ENCODE measurements at regions not wholly inside any gene's neighbourhood (a gene's known extent, or its start where the extent isn't known, plus 50 kb on each side); places are given as distances from the start of the nearest gene placed in this dataset.

- DNase-seq (no peak), ATAC-seq (no peak)
- intact Hi-C loops (cut with DNase I), result no loop called here
- no peak overlapping the region for H3K27ac ChIP-seq
- no peak overlapping the region for H3K4me3 ChIP-seq
- peaks cover 4% of the 10 kb centered on the region for H3K9me3 ChIP-seq
- no peaks in the 10 kb centered on the region for H3K27me3 ChIP-seq
- TF ChIP-seq, protein P1, sequence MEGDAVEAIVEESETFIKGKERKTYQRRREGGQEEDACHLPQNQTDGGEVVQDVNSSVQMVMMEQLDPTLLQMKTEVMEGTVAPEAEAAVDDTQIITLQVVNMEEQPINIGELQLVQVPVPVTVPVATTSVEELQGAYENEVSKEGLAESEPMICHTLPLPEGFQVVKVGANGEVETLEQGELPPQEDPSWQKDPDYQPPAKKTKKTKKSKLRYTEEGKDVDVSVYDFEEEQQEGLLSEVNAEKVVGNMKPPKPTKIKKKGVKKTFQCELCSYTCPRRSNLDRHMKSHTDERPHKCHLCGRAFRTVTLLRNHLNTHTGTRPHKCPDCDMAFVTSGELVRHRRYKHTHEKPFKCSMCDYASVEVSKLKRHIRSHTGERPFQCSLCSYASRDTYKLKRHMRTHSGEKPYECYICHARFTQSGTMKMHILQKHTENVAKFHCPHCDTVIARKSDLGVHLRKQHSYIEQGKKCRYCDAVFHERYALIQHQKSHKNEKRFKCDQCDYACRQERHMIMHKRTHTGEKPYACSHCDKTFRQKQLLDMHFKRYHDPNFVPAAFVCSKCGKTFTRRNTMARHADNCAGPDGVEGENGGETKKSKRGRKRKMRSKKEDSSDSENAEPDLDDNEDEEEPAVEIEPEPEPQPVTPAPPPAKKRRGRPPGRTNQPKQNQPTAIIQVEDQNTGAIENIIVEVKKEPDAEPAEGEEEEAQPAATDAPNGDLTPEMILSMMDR (IDR thresholded peaks at IDR 0.05), result no peak
- H3K4me1 ChIP-seq, result no peaks in the 10 kb centered on the region
- H3K36me3 ChIP-seq, result no peaks in the 10 kb centered on the region
These were observed 347.8 kb downstream of the MN1 start for GRCh38 chr22:27453725-27454124.

GRCh38 chr22:27454807-27455450 is 346.6 kb downstream of the MN1 start:
- intact Hi-C loops (cut with DNase I), result no loop called here
- no peak overlapping the region for H3K27ac ChIP-seq
- H3K4me1 ChIP-seq, result no peaks in the 10 kb centered on the region
- no peak overlapping the region for H3K4me3 ChIP-seq
- DNase-seq (no peak), ATAC-seq (no peak)
- H3K9me3 ChIP-seq, result peaks cover 4% of the 10 kb centered on the region
- H3K36me3 ChIP-seq, result no peaks in the 10 kb centered on the region
- H3K27me3 ChIP-seq, result no peaks in the 10 kb centered on the region
- TF ChIP-seq, protein P1 (IDR thresholded peaks at IDR 0.05), result no peak

GRCh38 chr22:27455526-27455925 is 346.0 kb downstream of the MN1 start:
- no peak for DNase-seq
- H3K36me3 ChIP-seq, result no peaks in the 10 kb centered on the region
- peaks cover under 1% of the 10 kb centered on the region for H3K9me3 ChIP-seq
- intact Hi-C loops (cut with DNase I), result no loop called here
- no peak overlapping the region for H3K4me3 ChIP-seq
- no peak overlapping the region for H3K27ac ChIP-seq
- no peaks in the 10 kb centered on the region for H3K4me1 ChIP-seq
- ATAC-seq, result no peak
- H3K27me3 ChIP-seq, result peaks cover under 1% of the 10 kb centered on the region
- TF ChIP-seq, protein P1 (IDR thresholded peaks at IDR 0.05), result no peak

DNA sequence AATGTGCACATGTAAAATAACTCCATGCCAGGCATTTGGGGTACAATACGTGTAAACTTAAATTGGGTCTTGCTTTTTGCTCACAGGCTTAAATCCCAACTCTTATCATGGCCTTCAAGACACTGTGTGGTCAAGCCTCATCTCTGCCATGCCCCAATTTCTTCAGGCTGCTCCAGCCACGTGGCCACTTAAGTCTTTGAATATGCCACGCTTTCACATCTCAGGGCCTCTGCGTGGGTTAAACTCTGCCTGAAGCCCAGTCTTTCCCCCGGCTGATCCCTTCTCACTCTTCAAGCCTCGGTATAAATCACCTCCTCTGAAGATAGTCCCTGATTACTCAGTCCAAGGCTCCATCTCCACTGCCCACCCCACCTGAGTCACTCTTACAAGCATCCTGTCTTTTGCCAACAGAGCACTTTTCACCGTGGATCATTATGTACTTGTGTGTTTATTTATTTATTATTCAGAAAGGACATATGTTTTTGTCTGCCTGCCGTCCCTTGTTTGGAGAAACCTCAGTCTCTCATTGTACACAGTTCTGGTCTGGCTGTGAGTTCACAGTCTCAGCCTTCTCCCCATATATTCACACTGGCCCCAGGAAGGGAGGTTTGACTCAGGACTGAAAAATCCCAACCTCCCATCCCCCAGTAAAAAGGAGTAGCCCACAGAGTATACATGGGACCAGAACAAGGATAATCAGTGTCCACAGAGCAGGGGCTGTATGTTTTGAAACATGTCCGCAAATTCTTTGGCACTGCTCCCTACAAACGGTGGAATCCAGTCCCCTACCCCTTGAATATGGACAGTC is 344.7 kb downstream of the MN1 start:
- H3K27me3 ChIP-seq, result peaks cover 3% of the 10 kb centered on the region
- H3K36me3 ChIP-seq, result no peaks in the 10 kb centered on the region
- no peak overlapping the region for H3K27ac ChIP-seq
- no peaks in the 10 kb centered on the region for H3K4me1 ChIP-seq
- no peak overlapping the region for H3K4me3 ChIP-seq
- no peaks in the 10 kb centered on the region for H3K9me3 ChIP-seq
- DNase-seq (no peak), ATAC-seq (no peak)
- intact Hi-C loops (cut with DNase I), result no loop called here
- TF ChIP-seq, protein P1 (IDR thresholded peaks at IDR 0.05), result no peak

- no peak overlapping the region for H3K27ac ChIP-seq
These were observed 341.6 kb downstream of the MN1 start for GRCh38 chr22:27459999-27460398.

More at GRCh38 chr22:27459999-27460398, 341.6 kb downstream of the MN1 start:
- ATAC-seq (no peak), DNase-seq (no peak)
- TF ChIP-seq, protein P1 (IDR thresholded peaks at IDR 0.05), result no peak
- Histone ChIP-seq H3K27me3 (peaks cover 3% of the 10 kb centered on the region), H3K9me3 (no peaks in the 10 kb centered on the region), H3K4me1 (no peaks in the 10 kb centered on the region), H3K4me3 (no peak overlapping the region), H3K36me3 (no peaks in the 10 kb centered on the region)
- intact Hi-C loops (cut with DNase I), result no loop called here
